ENCODE measurements at regions not wholly inside any gene's neighbourhood (a gene's known extent, or its start where the extent isn't known, plus 50 kb on each side); places are given as distances from the start of the nearest gene placed in this dataset.

GRCh38 chr6:3533981-3534380, 77.1 kb upstream of the SLC22A23 start:
- Histone ChIP-seq H3K9me3 (ENCODE audit: control insufficient read depth, low read length) (no peaks in the 10 kb centered on the region), H3K27me3 (ENCODE audit: control insufficient read depth, insufficient read depth, low read length) (no peaks in the 10 kb centered on the region), H3K79me2 (no peaks in the 10 kb centered on the region), H3K27ac (no peak overlapping the region), H3K4me1 (no peaks in the 10 kb centered on the region), H3K4me3 (ENCODE audit: low read depth, low read length) (no peak overlapping the region), H3K36me3 (ENCODE audit: control insufficient read depth, insufficient read depth, low read length) (no peaks in the 10 kb centered on the region), H3K9ac (no peak overlapping the region), H2AFZ (no peak overlapping the region), H3K4me2 (ENCODE audit: low read length) (no peak overlapping the region)
- TF ChIP-seq CTCF (IDR thresholded peaks at IDR 0.05), result no peak

- Histone ChIP-seq H3K4me3 (ENCODE audit: low read depth, low read length) (no peak overlapping the region), H2AFZ (no peak overlapping the region), H3K36me3 (ENCODE audit: control insufficient read depth, insufficient read depth, low read length) (no peaks in the 10 kb centered on the region), H3K9me3 (ENCODE audit: control insufficient read depth, low read length) (no peaks in the 10 kb centered on the region), H3K27ac (no peak overlapping the region), H3K27me3 (ENCODE audit: control insufficient read depth, insufficient read depth, low read length) (no peaks in the 10 kb centered on the region), H3K9ac (no peak overlapping the region), H3K79me2 (no peaks in the 10 kb centered on the region), H3K4me2 (ENCODE audit: low read length) (no peak overlapping the region), H3K4me1 (no peaks in the 10 kb centered on the region)
- TF ChIP-seq CTCF (IDR thresholded peaks at IDR 0.05), result no peak
These were observed 75.6 kb upstream of the SLC22A23 start for GRCh38 chr6:3532296-3532916.

- Histone ChIP-seq H3K4me3 (ENCODE audit: low read depth, low read length) (no peak overlapping the region), H3K4me1 (no peaks in the 10 kb centered on the region), H3K27me3 (ENCODE audit: control insufficient read depth, insufficient read depth, low read length) (no peaks in the 10 kb centered on the region), H3K4me2 (ENCODE audit: low read length) (no peak overlapping the region), H3K9me3 (ENCODE audit: control insufficient read depth, low read length) (no peaks in the 10 kb centered on the region), H3K79me2 (no peaks in the 10 kb centered on the region), H3K9ac (no peak overlapping the region), H2AFZ (no peak overlapping the region), H3K36me3 (ENCODE audit: control insufficient read depth, insufficient read depth, low read length) (no peaks in the 10 kb centered on the region), H3K27ac (no peak overlapping the region)
- TF ChIP-seq CTCF (IDR thresholded peaks at IDR 0.05), result no peak
These were observed 74.6 kb upstream of the SLC22A23 start for GRCh38 chr6:3531481-3531880.

- Histone ChIP-seq H3K79me2 (no peaks in the 10 kb centered on the region), H3K27me3 (ENCODE audit: control insufficient read depth, insufficient read depth, low read length) (no peaks in the 10 kb centered on the region), H3K36me3 (ENCODE audit: control insufficient read depth, insufficient read depth, low read length) (no peaks in the 10 kb centered on the region), H3K4me1 (no peaks in the 10 kb centered on the region), H3K27ac (no peak overlapping the region), H3K4me3 (ENCODE audit: low read depth, low read length) (no peak overlapping the region), H3K4me2 (ENCODE audit: low read length) (no peak overlapping the region), H2AFZ (no peak overlapping the region), H3K9ac (no peak overlapping the region), H3K9me3 (ENCODE audit: control insufficient read depth, low read length) (no peaks in the 10 kb centered on the region)
- no peak for TF ChIP-seq CTCF (IDR thresholded peaks at IDR 0.05)
These were observed 73.7 kb upstream of the SLC22A23 start for GRCh38 chr6:3530515-3530914.

GRCh38 chr6:3529721-3530120, 72.9 kb upstream of the SLC22A23 start:
- Histone ChIP-seq H3K4me2 (ENCODE audit: low read length) (no peak overlapping the region), H3K27me3 (ENCODE audit: control insufficient read depth, insufficient read depth, low read length) (no peaks in the 10 kb centered on the region), H3K9me3 (ENCODE audit: control insufficient read depth, low read length) (no peaks in the 10 kb centered on the region), H2AFZ (no peak overlapping the region), H3K4me1 (no peaks in the 10 kb centered on the region), H3K9ac (no peak overlapping the region), H3K27ac (no peak overlapping the region), H3K79me2 (no peaks in the 10 kb centered on the region), H3K36me3 (ENCODE audit: control insufficient read depth, insufficient read depth, low read length) (no peaks in the 10 kb centered on the region), H3K4me3 (ENCODE audit: low read depth, low read length) (no peak overlapping the region)
- no peak for TF ChIP-seq CTCF (IDR thresholded peaks at IDR 0.05)

All from parathyroid adenoma (tissue), 2 donors.